Right cardiac atrium (tissue), 5 donors: ENCODE measurements at regions not wholly inside any gene's neighbourhood (a gene's known extent, or its start where the extent isn't known, plus 50 kb on each side); places are given as distances from the start of the nearest gene placed in this dataset.

ENCODE experiments used
- ATAC-seq, 2 donors: fragments of 200-7000 bp; cut with Tn5 transposase; one replicate each; pipeline versions ENCODE4 v1.8.0 to v1.9.1; 2020; ENCODE audit warnings: moderate library complexity in 2 of 2, mild to moderate bottlenecking in 1 of 2
- DNase-seq, 3 donors: peaks; one replicate each; pipeline ENCODE4 v3.0.0-alpha.2; 2020
- H3K27ac ChIP-seq: one replicate; pipeline ENCODE4 v1.5.1; 2013; ENCODE audit warnings: mild to moderate bottlenecking, low read length, control low read depth, moderate library complexity
- H3K27me3 ChIP-seq: one replicate; pipeline ENCODE4 v1.6.1; 2013; ENCODE audit not compliant: control insufficient read depth, insufficient read depth
- H3K4me1 ChIP-seq: one replicate; pipeline ENCODE4 v1.6.1; 2013; ENCODE audit warnings: low read length; ENCODE audit not compliant: control insufficient read depth, insufficient read depth
- H3K4me3 ChIP-seq: one replicate; pipeline ENCODE4 v1.5.1; 2013; ENCODE audit warnings: low read length, control low read depth
- H3K9me3 ChIP-seq: one replicate; pipeline ENCODE4 v1.6.1; 2013; ENCODE audit warnings: low read length; ENCODE audit not compliant: control insufficient read depth
- WGBS: extraction: QIAGEN DNeasy Blood & Tissue Kit; methylation state at CpG from one replicate; pipeline ENCODE4 v1.1.7; 2013; 5-methylcytosine and 5-hydroxymethylcytosine counted together
- intact Hi-C, 4 donors: fragments of 100-400 bp; cut with DNase I; formaldehyde crosslinking; loops; one replicate each; pipeline versions ENCODE4 v1.11.0 to v1.14.0; 2022 to 2023
- donor health status: healthy with polysubstance abuse.
- donor health status: DM: no; HTN: yes; CAD: no.
- donor health status: DM: no; HTN: no; CAD: no.
- donor health status: DM: no; HTN: yes; CAD: no; lungs with severe emphysema.
- donor health status: DM: yes; HTN: yes; CAD: no.

GRCh38 chr2:12854001-12854530 lies 137.3 kb downstream of the TRIB2 start:
- Histone ChIP-seq H3K27ac (no peak overlapping the region), H3K27me3 (no peaks in the 10 kb centered on the region), H3K9me3 (no peaks in the 10 kb centered on the region), H3K4me3 (no peak overlapping the region), H3K4me1 (no peaks in the 10 kb centered on the region)
- ATAC-seq (no peak), DNase-seq (peak in 1 of 3 donors; percentile 41)
- intact Hi-C loops: no loop called here
- WGBS: 99% methylated on average over 28 of the region's 28 CpGs

- Histone ChIP-seq H3K27ac (no peak overlapping the region), H3K4me1 (peaks cover 2% of the 10 kb centered on the region), H3K4me3 (no peak overlapping the region), H3K9me3 (no peaks in the 10 kb centered on the region), H3K27me3 (no peaks in the 10 kb centered on the region)
- intact Hi-C loops: no loop called here
- DNase-seq: no peak
- no peak for ATAC-seq
Measured at GRCh38 chr2:12855508-12855907, 138.8 kb downstream of the TRIB2 start.

- Histone ChIP-seq H3K4me3 (no peak overlapping the region), H3K27ac (no peak overlapping the region), H3K27me3 (no peaks in the 10 kb centered on the region), H3K9me3 (no peaks in the 10 kb centered on the region), H3K4me1 (peaks cover 2% of the 10 kb centered on the region)
- no peak for ATAC-seq
- WGBS: 72% methylated on average over 3 of the region's 3 CpGs
- intact Hi-C loops: no loop called here
- DNase-seq: no peak
Measured at GRCh38 chr2:12856934-12857601, 140.3 kb downstream of the TRIB2 start.

- H3K4me1 ChIP-seq: peaks cover 2% of the 10 kb centered on the region
- H3K4me3 ChIP-seq: no peak overlapping the region
- no peaks in the 10 kb centered on the region for H3K27me3 ChIP-seq
- no peaks in the 10 kb centered on the region for H3K9me3 ChIP-seq
- ATAC-seq (no peak), DNase-seq (no peak)
- intact Hi-C loops: no loop called here
- H3K27ac ChIP-seq: no peak overlapping the region
- 69% methylated on average over 1 of the region's 1 CpG for WGBS
Measured at GRCh38 chr2:12857891-12858290, 141.2 kb downstream of the TRIB2 start.

GRCh38 chr2:12858786-12859185 lies 142.1 kb downstream of the TRIB2 start:
- intact Hi-C loops: no loop called here
- Histone ChIP-seq H3K27ac (no peak overlapping the region), H3K4me1 (peaks cover 2% of the 10 kb centered on the region), H3K9me3 (peaks cover 2% of the 10 kb centered on the region), H3K27me3 (no peaks in the 10 kb centered on the region), H3K4me3 (no peak overlapping the region)
- ATAC-seq: no peak
- DNase-seq: no peak

GRCh38 chr2:12861344-12861930 lies 144.7 kb downstream of the TRIB2 start:
- no peak overlapping the region for H3K4me3 ChIP-seq
- 51% methylated on average over 2 of the region's 2 CpGs for WGBS
- H3K27me3 ChIP-seq: no peaks in the 10 kb centered on the region
- H3K27ac ChIP-seq: peak overlapping the region; percentile 51
- intact Hi-C loops: no loop called here
- H3K9me3 ChIP-seq: peaks cover 2% of the 10 kb centered on the region
- peak; percentile 31 to 74 for ATAC-seq
- DNase-seq: no peak
- H3K4me1 ChIP-seq: peaks cover 2% of the 10 kb centered on the region

- H3K27me3 ChIP-seq: no peaks in the 10 kb centered on the region
- ATAC-seq (no peak), DNase-seq (no peak)
Measured at GRCh38 chr2:12862541-12862940, 145.8 kb downstream of the TRIB2 start.

GRCh38 chr2:12863937-12864336 lies 147.2 kb downstream of the TRIB2 start:
- intact Hi-C loops: no loop called here
- H3K27me3 ChIP-seq: no peaks in the 10 kb centered on the region
- H3K27ac ChIP-seq: no peak overlapping the region
- H3K4me3 ChIP-seq: no peak overlapping the region
- H3K9me3 ChIP-seq: peaks cover 2% of the 10 kb centered on the region
- 95% methylated on average over 2 of the region's 2 CpGs for WGBS
- ATAC-seq (no peak), DNase-seq (no peak)
- peaks cover 2% of the 10 kb centered on the region for H3K4me1 ChIP-seq

More at GRCh38 chr2:12862541-12862940, 145.8 kb downstream of the TRIB2 start:
- Histone ChIP-seq H3K4me3 (no peak overlapping the region), H3K9me3 (peaks cover 2% of the 10 kb centered on the region), H3K27ac (no peak overlapping the region), H3K4me1 (peaks cover 2% of the 10 kb centered on the region)
- intact Hi-C loops: no loop called here

GRCh38 chr2:12867631-12868287 lies 151.0 kb downstream of the TRIB2 start:
- Histone ChIP-seq H3K27ac (no peak overlapping the region), H3K4me1 (no peaks in the 10 kb centered on the region), H3K27me3 (no peaks in the 10 kb centered on the region), H3K9me3 (peaks cover 2% of the 10 kb centered on the region), H3K4me3 (no peak overlapping the region)
- no peak for ATAC-seq
- WGBS: 89% methylated on average over 5 of the region's 5 CpGs
- no peak for DNase-seq
- intact Hi-C loops: no loop called here

GRCh38 chr2:12870692-12871091 lies 154.0 kb downstream of the TRIB2 start:
- ATAC-seq (peak; percentile 53 to 61), DNase-seq (no peak)
- Histone ChIP-seq H3K4me1 (no peaks in the 10 kb centered on the region), H3K9me3 (no peaks in the 10 kb centered on the region), H3K4me3 (no peak overlapping the region), H3K27ac (no peak overlapping the region), H3K27me3 (no peaks in the 10 kb centered on the region)
- WGBS: 76% methylated on average over 1 of the region's 1 CpG
- intact Hi-C loops: no loop called here

- H3K27me3 ChIP-seq: no peaks in the 10 kb centered on the region
- intact Hi-C loops: no loop called here
- no peak for ATAC-seq
- no peak overlapping the region for H3K4me3 ChIP-seq
- no peaks in the 10 kb centered on the region for H3K9me3 ChIP-seq
- no peak for DNase-seq
- WGBS: 97% methylated on average over 6 of the region's 6 CpGs
- H3K4me1 ChIP-seq: no peaks in the 10 kb centered on the region
- no peak overlapping the region for H3K27ac ChIP-seq
Measured at GRCh38 chr2:12871694-12872315, 155.1 kb downstream of the TRIB2 start.
